Kidney epithelial cell (primary cell): ENCODE measurements at regions not wholly inside any gene's neighbourhood (a gene's known extent, or its start where the extent isn't known, plus 50 kb on each side); places are given as distances from the start of the nearest gene placed in this dataset.
A peak's percentile ranks its signal among the peaks of the same experiment; 100 is the strongest.

ENCODE experiments used
- DNase-seq: peaks from one replicate; pipeline ENCODE4 v3.0.0-alpha.2; 2010; ENCODE audit warnings: low read depth
- H3K27me3 ChIP-seq: 2 replicates; pipeline ENCODE4 v1.6.0; 2011; ENCODE audit warnings: low read length; ENCODE audit not compliant: control insufficient read depth, insufficient read depth
- H3K36me3 ChIP-seq: 2 replicates; pipeline ENCODE4 v1.5.1; 2011; ENCODE audit warnings: low read length; ENCODE audit not compliant: control insufficient read depth, insufficient read depth
- H3K4me3 ChIP-seq: 2 replicates; pipeline ENCODE4 v1.5.1; 2011; ENCODE audit warnings: low read depth, mild to moderate bottlenecking, control low read depth, low read length
- TF ChIP-seq, protein P1 (sequence below): IDR thresholded peaks from 2 replicates; pipeline ENCODE4 v1.5.1; 2011; ENCODE audit warnings: mild to moderate bottlenecking, moderate library complexity, low read length, control low read depth, inconsistent platforms; ENCODE audit not compliant: insufficient read depth, poor library complexity, severe bottlenecking

- H3K36me3 ChIP-seq: no peaks in the 10 kb centered on the region
- no peak overlapping the region for H3K4me3 ChIP-seq
- no peaks in the 10 kb centered on the region for H3K27me3 ChIP-seq
- no peak for DNase-seq
- TF ChIP-seq, protein P1, sequence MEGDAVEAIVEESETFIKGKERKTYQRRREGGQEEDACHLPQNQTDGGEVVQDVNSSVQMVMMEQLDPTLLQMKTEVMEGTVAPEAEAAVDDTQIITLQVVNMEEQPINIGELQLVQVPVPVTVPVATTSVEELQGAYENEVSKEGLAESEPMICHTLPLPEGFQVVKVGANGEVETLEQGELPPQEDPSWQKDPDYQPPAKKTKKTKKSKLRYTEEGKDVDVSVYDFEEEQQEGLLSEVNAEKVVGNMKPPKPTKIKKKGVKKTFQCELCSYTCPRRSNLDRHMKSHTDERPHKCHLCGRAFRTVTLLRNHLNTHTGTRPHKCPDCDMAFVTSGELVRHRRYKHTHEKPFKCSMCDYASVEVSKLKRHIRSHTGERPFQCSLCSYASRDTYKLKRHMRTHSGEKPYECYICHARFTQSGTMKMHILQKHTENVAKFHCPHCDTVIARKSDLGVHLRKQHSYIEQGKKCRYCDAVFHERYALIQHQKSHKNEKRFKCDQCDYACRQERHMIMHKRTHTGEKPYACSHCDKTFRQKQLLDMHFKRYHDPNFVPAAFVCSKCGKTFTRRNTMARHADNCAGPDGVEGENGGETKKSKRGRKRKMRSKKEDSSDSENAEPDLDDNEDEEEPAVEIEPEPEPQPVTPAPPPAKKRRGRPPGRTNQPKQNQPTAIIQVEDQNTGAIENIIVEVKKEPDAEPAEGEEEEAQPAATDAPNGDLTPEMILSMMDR: no peak
Measured at GRCh38 chr13:110062777-110063442, 244.0 kb downstream of the COL4A1 start.

- Histone ChIP-seq H3K36me3 (no peaks in the 10 kb centered on the region), H3K27me3 (no peaks in the 10 kb centered on the region), H3K4me3 (no peak overlapping the region)
- TF ChIP-seq, protein P1: no peak
- DNase-seq: peak; percentile 37
Measured at GRCh38 chr13:110062077-110062776, 244.7 kb downstream of the COL4A1 start.

DNA sequence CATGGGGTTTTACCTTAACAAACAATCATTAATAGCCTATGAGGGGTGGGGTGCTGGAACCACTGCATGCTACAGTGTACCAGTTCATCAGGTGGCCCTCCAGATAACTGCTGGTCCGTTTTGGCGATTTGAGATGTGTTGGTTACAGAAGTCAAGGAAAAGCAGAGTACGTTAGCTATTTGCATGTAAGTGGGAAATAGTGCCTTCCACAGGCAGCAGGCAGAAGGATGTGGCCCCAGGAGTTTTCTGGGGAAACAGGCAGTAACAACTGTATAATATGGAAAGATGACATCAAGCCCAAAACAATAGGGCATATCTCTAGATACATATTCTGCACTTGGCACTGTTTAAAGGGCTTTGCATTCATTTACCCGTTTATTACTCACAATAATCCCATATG lies 245.7 kb downstream of the COL4A1 start:
- no peak overlapping the region for H3K4me3 ChIP-seq
- H3K36me3 ChIP-seq: no peaks in the 10 kb centered on the region
- no peak for DNase-seq
- TF ChIP-seq, protein P1: no peak
- no peaks in the 10 kb centered on the region for H3K27me3 ChIP-seq

- Histone ChIP-seq H3K36me3 (no peaks in the 10 kb centered on the region), H3K27me3 (no peaks in the 10 kb centered on the region), H3K4me3 (no peak overlapping the region)
- DNase-seq: no peak
- TF ChIP-seq, protein P1: no peak
Measured at GRCh38 chr13:110057052-110057451, 249.9 kb downstream of the COL4A1 start.

GRCh38 chr13:110056640-110057039 lies 250.3 kb downstream of the COL4A1 start:
- Histone ChIP-seq H3K36me3 (no peaks in the 10 kb centered on the region), H3K27me3 (no peaks in the 10 kb centered on the region), H3K4me3 (no peak overlapping the region)
- DNase-seq: no peak
- TF ChIP-seq, protein P1: no peak
